Tibial nerve (tissue), 4 donors: ENCODE measurements at regions not wholly inside any gene's neighbourhood (a gene's known extent, or its start where the extent isn't known, plus 50 kb on each side); places are given as distances from the start of the nearest gene placed in this dataset.

Experiments
- EP300 ChIP-seq, 2 donors: sonication (generic); formaldehyde crosslinking; IDR thresholded peaks; one replicate each; pipeline ENCODE4 v1.6.1; 2017; ENCODE audit warnings: antibody characterized with exemption in 2 of 2, mild to moderate bottlenecking in 1 of 2
- POLR2A ChIP-seq, 2 donors: fragments of 450-650 bp; IDR thresholded peaks; one replicate each; pipeline ENCODE4 v1.6.1; 2017; ENCODE audit warnings: antibody characterized with exemption in 2 of 2, mild to moderate bottlenecking in 2 of 2, moderate library complexity in 2 of 2
- TF ChIP-seq, protein P1 (sequence below), 5 experiments: fragments of 200-600 bp in 3 of 5; fragments of 450-650 bp in 2 of 5; sonication (generic) in 3 of 5; IDR thresholded peaks; one replicate each; pipeline ENCODE4 v1.5.1; 2016 to 2019; ENCODE audit warnings: antibody characterized with exemption in 5 of 5, mild to moderate bottlenecking in 3 of 5, moderate library complexity in 2 of 5

DNA sequence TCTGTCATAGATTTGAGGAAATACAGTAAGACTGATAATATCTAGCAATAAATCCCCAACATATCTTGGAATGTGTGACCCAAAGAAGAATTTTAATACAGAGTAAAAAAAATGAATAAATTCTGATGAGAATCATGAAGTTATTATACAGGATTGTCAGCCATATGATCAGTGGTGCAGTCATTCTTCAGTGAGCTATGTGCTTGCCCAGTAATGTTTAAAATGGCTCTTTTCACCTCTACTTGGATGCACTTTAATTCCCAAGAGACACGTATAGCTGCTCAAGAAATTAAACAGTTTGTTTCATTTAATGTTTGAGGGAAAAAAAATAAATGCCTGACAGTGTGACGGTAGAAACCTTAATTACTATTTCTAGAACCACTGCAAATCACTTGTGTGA lies 215.3 kb upstream of the FAM174A start:
- TF ChIP-seq, protein P1, sequence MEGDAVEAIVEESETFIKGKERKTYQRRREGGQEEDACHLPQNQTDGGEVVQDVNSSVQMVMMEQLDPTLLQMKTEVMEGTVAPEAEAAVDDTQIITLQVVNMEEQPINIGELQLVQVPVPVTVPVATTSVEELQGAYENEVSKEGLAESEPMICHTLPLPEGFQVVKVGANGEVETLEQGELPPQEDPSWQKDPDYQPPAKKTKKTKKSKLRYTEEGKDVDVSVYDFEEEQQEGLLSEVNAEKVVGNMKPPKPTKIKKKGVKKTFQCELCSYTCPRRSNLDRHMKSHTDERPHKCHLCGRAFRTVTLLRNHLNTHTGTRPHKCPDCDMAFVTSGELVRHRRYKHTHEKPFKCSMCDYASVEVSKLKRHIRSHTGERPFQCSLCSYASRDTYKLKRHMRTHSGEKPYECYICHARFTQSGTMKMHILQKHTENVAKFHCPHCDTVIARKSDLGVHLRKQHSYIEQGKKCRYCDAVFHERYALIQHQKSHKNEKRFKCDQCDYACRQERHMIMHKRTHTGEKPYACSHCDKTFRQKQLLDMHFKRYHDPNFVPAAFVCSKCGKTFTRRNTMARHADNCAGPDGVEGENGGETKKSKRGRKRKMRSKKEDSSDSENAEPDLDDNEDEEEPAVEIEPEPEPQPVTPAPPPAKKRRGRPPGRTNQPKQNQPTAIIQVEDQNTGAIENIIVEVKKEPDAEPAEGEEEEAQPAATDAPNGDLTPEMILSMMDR (IDR thresholded peaks at IDR 0.05): no peak
- TF ChIP-seq POLR2A (IDR thresholded peaks at IDR 0.05) (no peak), EP300 (IDR thresholded peaks at IDR 0.05) (no peak)
